OCI-LY1 (cell line): ENCODE measurements at regions not wholly inside any gene's neighbourhood (a gene's known extent, or its start where the extent isn't known, plus 50 kb on each side); places are given as distances from the start of the nearest gene placed in this dataset.

Experiments
- CTCF ChIP-seq: fragments of 200-600 bp; sonication (generic), shearing (Covaris generic); IDR thresholded peaks from 2 replicates; pipeline ENCODE4 v1.5.1; 2017; ENCODE audit warnings: mild to moderate bottlenecking, antibody characterized with exemption, low read length, moderate library complexity, mixed read lengths
- EZH2 ChIP-seq: fragments of 200-600 bp; sonication (generic), shearing (Covaris generic); IDR thresholded peaks from 2 replicates; pipeline ENCODE4 v1.8.0; 2017; ENCODE audit warnings: borderline replicate concordance, mixed run types, mild to moderate bottlenecking, antibody characterized with exemption, low read length, moderate library complexity, mixed read lengths

GRCh38 chr3:147008458-147008857 is 397.9 kb downstream of the ZIC4 start:
- TF ChIP-seq EZH2, result no peak
- no peak for TF ChIP-seq CTCF
